SIG-M5 (cell line): ENCODE measurements at regions not wholly inside any gene's neighbourhood (a gene's known extent, or its start where the extent isn't known, plus 50 kb on each side); places are given as distances from the start of the nearest gene placed in this dataset.

ENCODE experiments used
- DNase-seq: peaks from one replicate; lab custom pipeline; 2025; lab: John Stamatoyannopoulos, UW

- DNase-seq: no peak
These were observed 171.2 kb upstream of the SDK2 start for GRCh38 chr17:73815474-73815873.

DNA sequence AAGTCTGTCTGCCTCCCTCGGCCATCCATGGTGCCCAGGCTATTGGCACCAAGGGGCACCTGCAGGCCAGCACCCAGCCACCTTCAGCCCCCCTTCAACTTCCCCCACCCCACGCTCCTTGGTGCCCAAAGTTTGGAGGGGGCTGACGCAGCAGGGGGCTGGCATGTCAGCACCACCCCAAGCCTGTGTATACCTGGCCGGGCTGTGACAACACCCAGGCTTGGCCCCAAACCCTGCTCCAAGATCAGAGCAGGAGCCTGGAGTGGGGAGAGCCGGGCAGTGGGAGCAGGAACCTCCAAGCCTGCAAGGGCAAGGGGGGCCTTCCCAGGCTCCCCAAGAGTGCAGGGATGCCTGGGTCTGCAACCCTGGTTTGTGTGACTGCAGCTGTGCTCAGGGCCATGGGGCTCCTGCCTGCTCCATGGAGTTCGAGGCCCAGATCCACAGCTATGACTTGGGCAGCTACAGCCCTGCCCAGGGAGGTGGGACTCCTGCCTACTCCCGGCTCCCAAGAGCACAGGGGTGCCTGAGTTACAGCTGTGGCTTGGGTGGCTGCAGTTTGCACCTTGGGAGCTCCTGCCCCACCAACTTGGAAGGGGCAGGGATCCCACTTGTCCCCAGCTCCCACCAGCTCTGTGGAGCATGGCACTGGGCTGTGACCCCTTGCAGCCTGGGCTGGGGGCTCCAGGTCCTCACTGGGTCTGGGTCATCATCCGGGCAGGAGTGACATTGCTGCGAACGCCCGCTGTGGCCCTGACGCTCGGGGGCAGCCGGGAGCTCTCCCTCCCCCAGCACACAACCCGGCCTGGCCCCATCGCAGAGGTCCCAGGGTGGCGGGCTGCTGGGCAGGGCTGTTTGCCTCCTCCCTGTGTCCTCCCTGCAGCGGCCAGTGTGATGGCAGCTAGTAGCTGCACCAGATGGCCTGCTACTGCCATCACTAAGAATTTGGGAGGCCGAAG lies 175.5 kb upstream of the SDK2 start:
- DNase-seq: no peak

DNA sequence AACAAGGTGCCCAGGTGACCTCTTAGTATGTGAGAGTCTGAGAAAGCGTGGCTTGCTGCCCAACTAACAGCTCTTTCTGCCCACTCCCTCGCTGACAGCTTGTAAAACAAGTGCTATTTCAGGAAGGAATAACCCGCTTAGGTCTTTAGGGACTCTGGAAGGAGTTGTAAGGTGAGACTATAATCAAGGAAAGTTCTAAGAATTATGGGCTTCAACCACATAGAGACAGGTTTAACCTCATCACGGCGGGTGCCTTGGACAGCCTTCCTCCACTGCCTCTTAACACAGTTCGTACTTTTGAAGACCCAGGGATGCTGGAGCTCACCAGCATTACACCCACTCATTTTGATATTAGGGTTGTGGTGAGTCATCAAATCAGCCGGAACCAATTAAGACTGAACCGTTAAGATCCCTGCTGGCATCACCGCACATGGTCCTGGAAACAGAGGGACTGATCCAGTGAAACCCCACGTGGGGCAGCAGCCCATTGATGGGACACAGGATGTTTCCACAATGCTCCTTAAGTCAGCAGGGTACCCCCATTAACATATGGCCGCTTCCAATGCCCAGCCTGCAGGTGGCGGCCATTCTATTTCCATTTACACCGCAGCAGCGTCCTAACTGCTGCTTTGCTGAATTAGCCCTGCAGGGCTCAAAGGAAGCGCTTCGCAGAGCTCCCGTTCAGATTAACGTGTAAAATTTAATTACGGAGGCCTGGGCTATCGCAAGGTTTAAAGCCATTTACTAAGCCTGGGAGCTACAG lies 176.6 kb upstream of the SDK2 start:
- no peak for DNase-seq

DNA sequence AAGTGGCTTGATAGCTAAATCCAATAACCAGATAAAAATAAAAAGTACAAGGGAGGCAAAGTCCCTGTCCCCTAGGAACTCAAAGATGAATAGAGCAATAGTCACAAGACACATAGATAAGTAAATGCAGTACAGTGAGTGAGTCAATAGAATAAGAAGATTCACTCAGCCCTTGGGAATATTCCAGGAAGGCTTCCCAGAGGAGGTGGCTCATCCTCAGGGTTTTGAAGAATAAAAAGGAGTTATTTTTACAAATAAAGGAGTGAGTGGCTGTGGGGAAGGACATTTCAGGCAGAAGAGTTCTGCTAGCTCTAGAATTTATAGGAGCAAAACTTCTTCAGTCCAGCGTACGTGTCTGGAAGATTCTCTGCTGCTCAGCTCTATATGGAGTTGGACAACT lies 177.4 kb upstream of the SDK2 start:
- DNase-seq: no peak

DNA sequence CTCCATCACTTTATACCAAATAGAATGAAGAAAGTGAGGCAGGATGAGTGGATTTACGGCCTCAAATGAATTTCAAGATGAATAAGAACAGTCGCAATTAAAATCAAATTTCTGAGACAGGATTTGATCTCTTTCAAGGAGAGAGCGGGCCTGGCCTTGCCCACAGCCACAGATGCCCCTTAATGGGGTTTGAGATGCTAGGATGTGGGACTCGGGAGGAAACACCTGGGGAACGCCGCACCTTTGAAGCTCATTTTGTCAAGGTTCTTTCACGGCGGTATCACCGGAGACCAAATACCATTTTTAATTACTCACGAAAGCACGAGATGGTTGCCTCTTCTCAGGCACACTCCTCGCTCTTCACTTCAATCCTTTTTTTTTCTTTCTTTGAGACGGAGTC lies 178.1 kb upstream of the SDK2 start:
- DNase-seq: no peak

GRCh38 chr17:73823684-73824083 lies 179.4 kb upstream of the SDK2 start:
- no peak for DNase-seq

- DNase-seq: no peak
These were observed 180.1 kb upstream of the SDK2 start for GRCh38 chr17:73824321-73824720.

GRCh38 chr17:73826181-73826871 lies 182.1 kb upstream of the SDK2 start:
- no peak for DNase-seq

- DNase-seq: no peak
These were observed 182.6 kb upstream of the SDK2 start for GRCh38 chr17:73826872-73827228.

DNA sequence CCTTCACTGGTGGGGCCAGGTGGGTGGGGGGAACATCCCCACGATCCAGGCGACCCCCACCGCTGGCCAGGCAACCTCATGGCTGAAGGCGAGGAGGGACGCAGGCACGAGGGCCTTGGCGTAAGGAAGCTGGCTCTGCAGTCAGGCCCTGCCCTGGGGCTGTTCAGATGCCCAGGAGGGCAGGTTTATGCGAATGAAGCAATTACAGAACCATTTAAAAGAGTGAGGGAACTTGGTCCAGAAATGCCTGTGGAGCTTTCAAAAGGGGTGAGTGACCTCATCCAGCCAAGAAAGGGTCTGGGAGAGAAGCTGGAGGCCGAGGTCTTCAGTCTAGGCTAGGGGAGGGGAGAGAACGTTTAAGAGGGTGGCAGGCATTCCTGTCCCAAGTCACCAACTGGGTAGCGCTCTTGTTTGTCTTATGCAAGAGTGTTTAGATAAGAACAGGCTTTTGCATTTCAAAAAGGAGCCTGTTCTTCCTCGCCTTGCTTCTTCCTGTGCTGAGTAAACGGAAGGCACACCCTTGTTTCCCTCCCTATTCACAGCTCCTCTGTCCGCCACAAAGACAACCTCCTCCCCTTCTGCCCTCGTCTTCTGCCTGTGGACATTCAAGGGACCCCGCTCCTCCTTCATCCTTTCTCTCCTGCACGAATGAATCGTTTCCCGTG lies 183.5 kb upstream of the SDK2 start:
- DNase-seq: no peak

DNA sequence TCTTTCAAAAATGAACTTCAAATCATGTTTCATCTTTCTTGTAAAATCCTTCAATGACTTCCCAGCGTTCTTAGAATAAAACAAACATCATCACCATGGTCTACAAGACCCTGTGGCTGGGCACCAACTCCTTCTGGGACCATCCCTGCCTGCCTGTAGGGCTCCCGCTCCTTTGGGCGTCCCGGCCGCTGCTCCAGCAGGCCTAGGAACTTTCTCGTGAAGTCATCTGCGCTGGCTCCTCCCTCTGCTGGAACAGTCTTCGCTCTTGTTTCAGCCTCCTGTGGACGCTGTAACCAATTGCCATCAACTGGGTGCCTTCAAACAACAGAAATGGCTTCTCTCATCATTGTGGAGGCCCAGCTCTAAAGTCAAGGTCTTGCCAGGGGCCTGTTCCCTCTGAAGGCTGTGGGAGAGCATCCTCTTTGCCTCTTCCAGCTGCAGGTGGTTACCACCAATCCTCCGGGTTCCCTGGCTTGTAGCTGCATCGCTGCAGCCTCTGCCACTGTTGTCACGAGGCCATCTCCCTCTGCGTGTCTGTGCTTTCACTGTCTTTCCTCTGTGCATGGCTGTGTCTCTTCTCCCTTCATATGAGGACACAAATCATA lies 185.5 kb upstream of the SDK2 start:
- DNase-seq: no peak

- DNase-seq: no peak
These were observed 187.5 kb upstream of the SDK2 start for GRCh38 chr17:73831699-73832098.

- DNase-seq: no peak
These were observed 189.7 kb upstream of the SDK2 start for GRCh38 chr17:73833775-73834488.

DNA sequence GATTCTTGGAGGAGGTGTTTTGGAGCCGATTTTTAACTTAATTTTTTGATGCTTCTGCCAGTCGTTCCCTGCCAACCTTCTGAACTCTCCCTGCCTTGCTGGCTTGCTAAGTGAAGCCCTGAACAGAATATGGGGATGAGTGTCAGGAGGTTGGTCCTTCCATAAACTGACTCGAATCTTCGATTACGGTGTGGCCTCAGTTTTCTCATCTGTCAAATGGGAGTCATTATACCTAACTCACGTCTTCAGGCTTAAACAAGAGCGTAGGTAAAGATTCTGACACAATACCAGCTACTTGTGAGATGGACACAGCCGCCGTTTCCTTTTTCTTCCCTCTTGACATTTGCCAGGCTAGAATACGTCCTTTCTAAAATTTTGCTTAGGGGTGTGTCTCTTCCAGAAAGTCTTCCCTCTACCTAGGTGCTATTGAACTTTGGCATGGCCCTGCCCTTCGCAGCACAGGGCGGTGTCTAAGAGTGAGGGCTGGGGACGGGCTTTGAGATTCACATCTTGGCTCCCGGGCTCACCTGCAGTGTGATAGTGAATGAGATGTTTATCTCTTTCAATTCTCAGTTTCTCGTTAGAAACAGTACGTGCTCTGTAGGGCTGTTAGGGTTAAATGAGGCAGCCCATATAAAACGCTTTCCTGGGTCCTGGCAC lies 190.6 kb upstream of the SDK2 start:
- no peak for DNase-seq

DNA sequence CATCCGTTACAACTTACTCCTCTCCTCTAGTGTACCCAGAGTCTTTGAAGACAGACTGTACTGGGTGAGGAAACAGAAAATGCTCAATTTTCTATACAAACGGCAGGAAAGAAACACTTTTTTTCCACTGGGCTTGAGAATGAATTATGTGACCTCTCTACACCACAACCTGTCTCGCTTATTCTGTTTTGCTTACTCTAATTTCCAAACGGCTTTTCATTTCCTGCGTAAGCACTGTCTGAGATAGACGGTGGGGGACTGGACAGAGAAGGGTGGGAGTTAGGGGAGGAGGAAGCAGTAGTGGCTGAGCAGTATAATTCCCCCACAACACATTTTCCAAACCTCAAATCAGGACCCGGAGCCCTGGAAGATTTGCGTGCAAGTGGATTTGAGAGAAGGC lies 191.4 kb upstream of the SDK2 start:
- DNase-seq: no peak

- no peak for DNase-seq
These were observed 194.6 kb upstream of the SDK2 start for GRCh38 chr17:73838815-73839214.

DNA sequence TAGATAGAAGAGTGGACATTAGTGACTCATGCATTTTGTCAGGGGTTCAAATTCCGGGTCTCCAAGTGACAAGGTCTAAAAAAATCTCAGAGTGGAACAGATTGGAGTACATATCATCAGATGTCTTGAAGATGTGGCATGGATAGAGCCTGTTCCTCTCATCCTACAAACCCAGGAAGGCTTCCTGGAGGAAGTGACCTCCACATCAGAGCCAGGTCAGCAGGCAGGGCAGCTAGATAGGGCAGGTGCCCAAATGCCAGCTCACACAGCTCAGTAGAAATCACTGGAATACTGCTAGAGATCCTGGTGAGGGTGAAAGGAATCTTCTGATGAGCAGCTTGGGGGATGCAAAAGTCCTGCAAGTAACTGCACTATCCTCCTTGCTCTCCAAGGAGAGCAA lies 196.6 kb upstream of the SDK2 start:
- no peak for DNase-seq

GRCh38 chr17:73841431-73842060 lies 197.3 kb upstream of the SDK2 start:
- DNase-seq: no peak

DNA sequence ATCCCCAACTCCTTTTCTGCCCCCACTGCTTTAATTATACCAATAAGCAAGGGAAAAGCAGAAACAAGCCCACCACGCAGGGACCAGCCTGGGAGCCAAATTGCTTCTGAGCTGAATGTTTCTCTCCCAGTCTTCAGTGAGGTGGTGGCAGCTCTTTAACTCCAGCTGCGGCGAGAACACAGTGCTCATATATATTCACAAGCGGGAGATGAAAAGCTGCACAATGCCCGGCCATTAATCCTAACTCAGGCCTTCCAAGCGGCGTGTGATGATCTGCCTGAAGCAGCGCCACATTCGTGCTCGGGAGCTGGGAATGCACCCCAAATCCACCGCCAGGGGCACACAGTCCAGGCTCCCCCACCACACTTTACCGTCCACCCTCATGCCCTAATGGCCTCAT lies 203.7 kb upstream of the SDK2 start:
- no peak for DNase-seq

- no peak for DNase-seq
These were observed 206.2 kb upstream of the SDK2 start for GRCh38 chr17:73850426-73850825.
